PC-9 (cell line): ENCODE measurements at regions not wholly inside any gene's neighbourhood (a gene's known extent, or its start where the extent isn't known, plus 50 kb on each side); places are given as distances from the start of the nearest gene placed in this dataset.

ENCODE experiments used
- CTCF ChIP-seq: fragments of 200-600 bp; sonication (generic); conservative IDR thresholded peaks from 2 replicates; pipeline ENCODE4 v1.6.1; 2017; ENCODE audit warnings: mixed run types, antibody characterized with exemption, mild to moderate bottlenecking, moderate library complexity
- EZH2 ChIP-seq: fragments of 200-600 bp; sonication (generic); IDR thresholded peaks from 2 replicates; pipeline ENCODE4 v1.8.0; 2017; ENCODE audit warnings: antibody characterized with exemption, low read depth

GRCh38 chr20:51306521-51307358 lies 235.8 kb downstream of the NFATC2 start:
- TF ChIP-seq CTCF, result peak; percentile 97
- TF ChIP-seq EZH2, result no peak
